T-helper 2 cell (primary cell): ENCODE measurements at regions not wholly inside any gene's neighbourhood (a gene's known extent, or its start where the extent isn't known, plus 50 kb on each side); places are given as distances from the start of the nearest gene placed in this dataset.

Source experiments
- DNase-seq, 5 experiments: peaks; one replicate each; pipeline versions ENCODE4 v3.0.0 to v3.0.0-alpha.2; 2012 to 2022

DNA sequence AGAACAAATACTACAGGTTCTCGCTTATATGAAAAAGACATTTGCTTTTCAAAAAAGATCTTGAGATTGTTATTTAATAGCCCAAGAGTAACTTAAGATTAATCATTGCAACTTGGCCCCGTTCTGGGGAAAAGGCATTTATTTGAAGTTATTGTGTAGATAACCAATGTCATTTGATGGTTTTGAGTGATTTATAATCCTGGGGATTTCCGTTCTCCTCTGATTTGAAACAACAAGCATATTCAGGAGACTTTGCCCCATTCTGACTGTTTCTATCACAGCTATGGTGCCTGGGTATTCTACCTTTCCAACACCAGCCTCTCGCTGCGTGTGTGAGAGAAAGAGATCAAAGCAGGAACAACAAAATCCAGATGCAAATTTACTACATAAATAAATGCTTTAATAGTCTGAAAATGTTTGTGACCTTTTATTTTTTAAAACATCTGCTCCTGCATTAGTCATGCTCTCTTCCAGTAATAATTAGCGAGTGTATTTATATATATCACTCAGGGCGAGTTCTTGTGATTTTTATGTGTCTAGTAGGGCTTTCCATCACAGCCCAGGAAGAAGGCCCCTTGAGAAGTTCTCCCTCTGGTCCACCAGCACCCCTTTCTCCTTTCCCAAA, 197.9 kb upstream of the FOXQ1 start:
- no peak for DNase-seq

- no peak for DNase-seq
Observed at GRCh38 chr6:1111361-1111760, 200.5 kb upstream of the FOXQ1 start.

- DNase-seq = no peak
Observed at GRCh38 chr6:1110941-1111349, 201.0 kb upstream of the FOXQ1 start.

- DNase-seq = no peak
Observed at GRCh38 chr6:1110164-1110563, 201.7 kb upstream of the FOXQ1 start.

DNA sequence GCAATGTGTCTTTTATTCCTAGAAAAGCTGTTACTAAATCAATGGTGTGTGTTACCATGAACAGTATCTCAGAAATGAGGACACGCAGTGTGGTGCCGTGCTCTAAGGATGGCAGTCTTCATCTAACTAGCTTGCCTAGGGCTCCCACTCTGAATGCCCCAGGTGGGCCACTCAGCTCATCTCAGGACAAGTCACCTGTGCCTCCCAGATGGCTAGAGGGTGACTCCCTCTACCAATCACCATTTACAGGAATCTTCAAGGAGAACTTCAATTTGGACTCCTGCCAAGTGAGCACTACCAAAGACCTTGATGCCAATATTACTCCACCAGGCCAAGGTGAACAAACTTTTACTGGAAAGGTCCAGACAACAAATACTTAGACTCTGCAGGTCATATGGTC, 202.8 kb upstream of the FOXQ1 start:
- no peak for DNase-seq

- no peak for DNase-seq
Observed at GRCh38 chr6:1108198-1108597, 203.7 kb upstream of the FOXQ1 start.

- no peak for DNase-seq
Observed at GRCh38 chr6:1107578-1107977, 204.3 kb upstream of the FOXQ1 start.

- DNase-seq = no peak
Observed at GRCh38 chr6:1105833-1106400, 206.0 kb upstream of the FOXQ1 start.

DNA sequence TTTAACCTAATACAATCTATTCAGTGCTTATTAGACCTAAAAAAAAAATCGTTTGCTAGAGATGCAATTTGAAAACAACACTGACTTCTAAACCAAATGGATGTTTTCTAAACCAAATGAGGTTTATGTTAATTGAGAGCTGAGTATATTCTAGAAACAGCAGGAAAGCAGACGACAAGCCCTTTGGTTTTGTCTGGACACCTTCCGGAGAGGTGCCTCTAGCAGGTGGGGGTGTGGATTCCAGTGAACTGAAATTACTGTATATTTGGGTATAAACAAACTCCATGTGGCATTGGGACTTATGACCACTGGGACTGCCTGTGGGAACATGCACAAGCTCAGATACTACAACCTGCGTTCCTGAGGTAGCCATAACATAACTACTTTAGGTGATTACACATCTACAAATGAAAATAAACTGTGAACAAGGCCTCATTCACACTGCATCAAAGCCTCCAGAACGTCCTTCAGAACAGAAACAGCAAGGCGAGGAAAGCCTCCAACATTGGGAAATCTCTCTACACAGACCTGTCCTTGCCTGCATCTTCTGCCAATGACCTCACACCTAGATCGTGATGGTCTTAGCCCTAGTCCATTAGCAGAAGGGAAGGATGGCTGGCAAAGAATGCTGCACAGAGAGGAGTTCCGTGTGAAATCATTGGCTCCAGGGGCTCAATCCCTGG, 206.8 kb upstream of the FOXQ1 start:
- DNase-seq = no peak

- no peak for DNase-seq
Observed at GRCh38 chr6:1103945-1104623, 207.8 kb upstream of the FOXQ1 start.

DNA sequence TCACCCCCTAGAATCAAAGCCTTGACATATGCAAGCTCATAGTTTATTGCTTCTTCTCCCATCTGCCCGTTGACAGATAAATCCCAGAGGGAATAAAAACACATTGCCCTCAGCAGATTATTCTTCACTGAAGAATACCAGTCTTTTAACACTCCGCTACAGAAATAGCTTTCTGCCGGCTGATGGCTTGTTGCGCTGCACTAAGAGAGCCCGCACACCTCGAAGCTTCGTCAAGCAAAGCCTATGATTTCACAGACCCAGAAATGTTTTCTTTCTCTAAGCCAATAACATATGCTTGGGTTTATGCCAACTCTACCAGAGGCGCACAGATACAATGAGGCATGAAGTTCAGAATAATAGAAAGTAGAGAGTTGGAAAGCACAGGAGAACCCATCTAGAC, 208.9 kb upstream of the FOXQ1 start:
- no peak for DNase-seq

GRCh38 chr6:1100269-1100668, 211.6 kb upstream of the FOXQ1 start:
- no peak for DNase-seq

DNA sequence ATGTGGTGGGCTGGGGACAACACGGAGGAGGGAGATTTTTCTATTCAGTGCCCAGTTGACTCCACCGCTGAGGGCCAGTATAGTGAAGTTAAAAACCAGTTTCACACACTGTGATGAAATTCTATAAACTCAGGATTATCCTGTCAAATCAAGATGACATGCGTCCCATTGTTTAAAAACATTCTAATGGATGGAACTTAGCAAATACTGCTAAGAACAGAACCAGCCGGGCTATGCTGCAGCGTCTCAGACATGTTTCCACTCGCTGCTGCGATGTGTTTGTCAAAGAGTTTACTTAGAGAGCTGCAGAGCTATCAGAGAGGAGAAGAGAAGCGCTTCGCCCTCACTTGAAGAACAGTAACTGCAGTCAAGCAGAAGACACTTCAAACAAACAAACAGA, 212.6 kb upstream of the FOXQ1 start:
- DNase-seq = no peak

DNA sequence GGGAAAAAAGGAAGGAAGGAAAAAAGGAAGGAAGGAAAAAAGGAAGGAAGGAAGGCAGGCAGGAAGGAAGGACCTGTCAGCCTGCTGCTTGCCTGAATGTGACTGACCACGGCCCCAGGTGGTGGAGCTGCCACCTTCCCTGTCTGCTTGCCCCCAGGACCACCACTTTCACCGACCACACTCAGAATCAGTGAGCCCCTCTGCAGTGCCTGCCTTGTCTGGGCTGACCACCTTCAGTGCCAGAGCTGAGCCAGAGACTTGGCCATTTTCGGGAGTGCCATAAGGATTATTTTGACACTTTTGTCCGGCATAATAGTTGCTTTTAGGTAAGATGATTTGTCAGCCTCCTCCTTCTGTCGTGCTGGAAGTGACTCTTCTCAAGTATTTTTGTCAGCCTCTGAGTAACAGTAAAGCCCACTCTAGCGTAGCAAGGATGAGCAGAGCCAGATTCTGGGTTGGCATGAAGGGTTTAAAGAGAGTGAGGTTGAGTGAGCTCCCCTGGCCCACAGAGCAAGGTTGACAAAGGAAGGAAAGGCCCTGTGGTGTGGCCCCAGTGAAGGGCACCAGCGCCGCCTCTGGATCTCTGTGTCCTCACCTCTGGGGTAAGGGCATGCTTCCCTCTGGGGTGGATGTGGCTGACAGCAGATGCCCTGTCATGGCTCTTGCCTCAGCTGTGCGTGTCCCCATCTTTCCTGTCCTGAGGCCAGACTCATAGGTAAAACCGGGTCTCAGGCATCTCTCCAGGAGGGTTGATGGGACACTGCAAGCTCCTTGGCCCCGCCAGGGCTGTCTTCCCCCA, 214.7 kb upstream of the FOXQ1 start:
- DNase-seq = no peak

DNA sequence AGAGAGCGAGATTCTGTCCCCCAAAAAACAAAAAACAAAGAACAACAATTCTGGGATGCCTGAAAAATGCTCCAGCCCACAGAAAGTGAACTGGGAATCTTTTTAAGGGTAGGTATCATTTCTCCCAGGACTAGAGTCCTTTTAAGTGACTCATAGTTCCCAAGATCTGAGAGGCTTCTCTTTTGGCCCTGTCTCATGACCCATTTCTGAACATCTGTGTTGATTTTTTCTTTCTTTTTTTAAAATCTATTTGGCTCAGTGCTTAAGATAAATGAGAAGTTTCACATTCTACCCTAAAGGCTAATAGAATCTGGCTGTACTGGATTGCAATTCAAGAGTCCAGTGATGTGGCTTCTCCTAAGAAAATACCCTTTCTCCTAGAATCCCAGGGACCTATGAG, 217.6 kb upstream of the FOXQ1 start:
- DNase-seq = no peak

DNA sequence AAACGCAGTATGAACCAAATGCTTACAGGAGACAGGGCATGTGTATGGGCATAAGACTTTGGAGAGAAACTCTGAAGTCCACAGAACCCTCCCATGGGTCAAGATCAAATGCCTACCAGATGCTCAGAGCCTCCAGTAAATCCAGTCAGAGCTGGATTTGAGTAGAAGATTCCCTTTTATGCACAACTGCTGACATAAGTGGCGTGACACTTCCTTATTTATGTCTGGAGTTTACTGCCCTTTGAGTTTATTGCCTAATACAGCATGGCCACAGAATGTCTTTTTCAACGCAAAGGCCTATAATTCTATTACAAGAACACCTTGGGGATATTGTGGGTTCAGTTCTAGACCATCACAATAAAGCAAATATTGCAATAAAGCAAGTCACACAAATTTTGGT, 220.0 kb upstream of the FOXQ1 start:
- no peak for DNase-seq

DNA sequence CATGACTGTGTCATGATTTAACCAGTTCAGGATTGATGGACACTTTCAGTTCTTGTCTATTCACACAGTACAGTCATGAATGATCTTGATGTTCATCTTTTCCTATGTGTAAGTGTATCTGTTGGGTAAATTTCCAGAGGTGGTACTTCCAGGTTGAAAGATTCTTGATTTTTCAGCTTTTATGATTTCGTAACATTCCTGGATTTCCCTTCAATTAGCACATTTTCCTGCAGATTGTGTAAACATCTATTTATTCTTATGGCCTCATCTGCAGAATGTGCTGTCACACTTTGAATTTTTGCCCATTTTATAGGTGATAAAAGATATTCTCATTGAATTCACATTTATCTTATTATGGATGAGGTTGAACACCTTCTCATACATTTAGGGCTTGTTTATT, 222.0 kb upstream of the FOXQ1 start:
- no peak for DNase-seq

DNA sequence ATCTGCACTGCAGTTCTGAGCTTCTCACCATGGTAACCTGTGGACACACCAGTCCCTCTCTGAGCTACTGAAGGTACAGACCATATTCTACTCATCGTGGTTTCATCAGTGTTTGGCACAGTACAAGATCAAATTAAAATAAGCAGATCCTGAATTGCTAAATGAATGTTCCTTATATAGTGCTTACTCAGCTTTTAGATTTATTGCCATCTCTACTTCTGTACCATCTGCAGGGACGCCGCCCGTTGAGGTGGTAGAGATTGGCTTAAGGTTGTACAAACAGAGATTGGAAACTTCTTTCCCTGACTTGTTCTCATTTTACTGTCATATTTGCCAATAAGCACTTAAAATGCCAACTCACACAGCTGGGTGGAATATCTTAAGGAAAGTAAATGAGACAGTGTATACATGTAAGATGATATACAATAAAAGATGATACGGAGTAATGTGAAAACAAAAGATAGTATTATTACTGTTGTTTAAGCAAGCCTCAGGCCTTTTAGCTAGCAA, 223.4 kb upstream of the FOXQ1 start:
- DNase-seq = no peak

DNA sequence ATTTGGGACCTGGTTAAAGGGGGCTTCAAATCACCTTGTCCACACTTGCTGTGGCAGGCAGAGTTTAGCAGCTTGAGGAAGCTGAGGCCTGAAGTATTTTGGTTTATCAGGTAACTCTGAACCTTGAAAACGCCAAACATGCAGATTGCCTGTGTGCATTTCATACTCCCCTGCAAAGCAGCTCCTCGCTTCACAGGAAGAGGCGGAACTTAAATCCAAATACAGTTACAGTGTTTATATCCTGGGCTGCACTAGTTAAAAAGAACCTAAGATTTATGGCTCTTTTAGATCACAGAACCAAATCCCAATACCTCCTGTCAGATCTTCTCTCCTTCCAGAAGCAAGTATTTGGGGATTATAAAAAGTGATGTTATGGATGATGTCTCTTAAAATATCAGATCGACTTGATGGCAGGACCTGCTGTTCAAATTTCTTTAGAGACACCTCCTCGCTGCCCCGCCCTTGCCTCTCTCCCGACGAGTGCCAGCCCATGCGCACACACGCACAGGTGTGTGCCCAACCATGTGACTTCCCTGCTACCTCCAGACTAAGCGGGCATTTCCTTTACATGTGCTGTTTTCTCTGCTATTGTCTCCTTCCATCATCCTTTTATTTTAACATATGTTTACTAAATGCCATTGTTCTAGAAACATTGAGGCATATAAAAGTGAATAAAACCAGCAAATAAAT, 224.6 kb upstream of the FOXQ1 start:
- no peak for DNase-seq

DNA sequence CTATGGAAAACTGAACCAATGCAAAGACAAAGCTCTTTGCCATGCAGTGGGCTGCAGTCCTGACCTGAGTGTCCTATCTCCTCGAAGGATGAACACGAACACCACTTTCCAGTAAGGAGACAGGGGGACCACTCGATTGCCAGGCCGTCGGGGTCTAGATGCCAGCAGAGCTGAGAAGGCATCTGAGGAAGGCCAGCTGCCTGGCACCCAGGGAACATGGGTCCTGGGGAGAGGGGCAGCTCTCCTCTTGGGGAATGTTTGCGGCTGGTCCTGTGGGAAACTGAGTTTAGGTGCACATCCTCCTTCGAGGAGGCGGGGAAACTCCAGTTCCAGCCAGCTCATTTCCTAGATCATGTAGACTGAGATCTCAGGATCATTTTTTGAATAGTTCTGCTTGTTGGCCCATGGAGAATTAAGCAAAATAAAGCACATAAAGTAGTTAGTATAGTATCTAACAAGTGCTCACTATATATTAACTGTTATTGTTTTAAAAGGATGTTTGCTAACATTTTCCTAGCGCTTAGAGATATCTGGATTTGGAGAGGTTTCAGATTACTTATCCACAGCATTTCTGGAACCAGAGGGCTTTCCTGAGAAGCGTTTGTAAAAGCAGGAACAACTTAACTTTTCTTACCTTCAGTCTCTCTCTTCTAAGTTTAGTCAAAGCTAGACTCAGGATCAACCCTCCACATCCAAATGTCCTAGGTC, 225.3 kb upstream of the FOXQ1 start:
- DNase-seq = no peak

DNA sequence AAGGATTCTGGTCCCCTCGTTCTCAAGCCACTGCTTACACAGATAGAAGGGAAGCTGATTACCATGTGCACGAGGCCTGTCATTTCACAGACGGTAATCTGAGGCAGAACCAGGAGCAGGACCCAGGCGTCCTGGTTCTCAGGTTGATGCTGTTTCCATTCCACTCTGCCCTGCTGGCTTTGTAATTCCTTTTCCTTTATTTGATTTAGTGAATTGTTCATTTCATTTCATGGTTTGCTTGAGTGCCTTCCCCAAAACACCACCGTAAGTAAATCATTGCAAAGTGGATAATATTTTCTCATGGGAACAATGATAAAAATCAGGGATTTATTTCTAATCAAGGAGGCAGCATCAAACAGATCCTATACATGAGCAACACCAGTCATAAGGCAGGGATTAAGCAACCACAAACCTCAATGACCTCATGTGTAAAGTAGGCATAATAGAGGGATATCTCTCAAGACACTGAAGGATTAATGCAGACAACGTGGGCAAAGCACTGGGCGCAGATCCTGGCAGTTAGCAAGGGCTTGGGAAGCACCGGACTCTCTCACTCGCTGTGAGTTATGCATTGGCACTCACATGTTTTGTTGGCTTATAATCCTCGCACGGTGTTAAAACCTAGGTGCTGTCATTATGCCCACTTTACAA, 229.5 kb upstream of the FOXQ1 start:
- DNase-seq = no peak
